Germinal center (tissue), 1 donor: ENCODE measurements at regions not wholly inside any gene's neighbourhood (a gene's known extent, or its start where the extent isn't known, plus 50 kb on each side); places are given as distances from the start of the nearest gene placed in this dataset.

Source experiments
- DNase-seq: peaks from one replicate; pipeline ENCODE4 v3.0.0; 2012; ENCODE audit warnings: mixed read lengths, low spot score

DNA sequence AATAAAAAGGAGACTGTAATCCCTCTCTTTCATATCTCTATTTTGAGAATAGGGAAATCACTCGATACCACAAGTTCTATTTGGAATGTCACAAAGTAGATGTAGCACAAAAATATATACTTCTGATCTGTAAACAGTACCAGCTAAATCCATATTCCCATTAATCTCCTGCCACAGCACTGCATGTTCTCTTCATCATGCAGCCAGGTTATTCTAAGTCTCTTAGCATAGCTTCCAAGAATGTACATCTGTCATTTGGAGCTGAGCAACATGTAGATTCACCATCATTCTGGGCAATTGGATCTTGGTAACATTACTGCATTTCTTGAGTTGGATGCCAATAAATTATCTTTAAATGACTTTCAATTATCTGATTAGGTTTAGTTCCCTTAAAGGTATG lies 1874.5 kb downstream of the MRPL39 start:
- no peak for DNase-seq

DNA sequence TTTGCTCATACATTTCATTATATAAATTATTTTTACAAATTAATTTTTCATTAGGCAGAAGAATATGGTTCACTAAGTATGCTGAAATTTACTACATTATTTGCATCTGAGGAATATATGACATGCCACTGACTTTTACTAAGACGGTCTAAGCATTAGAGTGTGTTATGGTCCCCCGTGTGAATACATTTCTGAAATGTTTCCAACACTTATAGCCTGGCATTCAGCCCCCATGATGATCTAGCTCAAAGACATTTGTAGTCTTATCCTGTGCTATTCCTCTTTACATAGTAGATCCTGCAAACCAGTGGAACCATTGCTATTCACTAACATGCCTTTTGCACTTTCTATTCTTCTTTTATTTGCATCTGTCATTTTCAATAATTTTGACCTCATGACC lies 1878.0 kb downstream of the MRPL39 start:
- no peak for DNase-seq

- DNase-seq = no peak
These were observed 1881.7 kb downstream of the MRPL39 start for GRCh38 chr21:23725576-23725975.

GRCh38 chr21:23718446-23719285 lies 1888.6 kb downstream of the MRPL39 start:
- DNase-seq = no peak

DNA sequence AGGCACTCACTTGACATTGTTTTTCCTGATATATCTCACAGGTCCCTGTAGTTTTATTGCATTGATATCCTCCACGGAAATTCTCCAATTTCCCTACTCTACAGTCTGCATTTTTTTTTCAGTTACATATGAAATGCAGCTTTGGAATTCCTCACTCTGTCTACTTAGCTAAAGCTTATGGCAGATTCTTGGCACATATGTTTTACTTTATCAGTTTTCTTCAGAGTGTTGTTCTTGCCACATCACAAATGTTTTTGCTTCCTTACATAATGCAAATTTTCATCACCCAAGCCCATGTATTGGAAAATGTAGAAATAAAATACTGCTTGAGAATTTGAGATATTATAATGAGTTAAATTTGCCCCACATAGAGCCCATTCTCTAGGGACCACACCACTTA lies 1895.1 kb downstream of the MRPL39 start:
- DNase-seq = no peak

GRCh38 chr21:23706431-23706830 lies 1900.8 kb downstream of the MRPL39 start:
- DNase-seq = no peak

GRCh38 chr21:23699402-23699801 lies 1907.9 kb downstream of the MRPL39 start:
- no peak for DNase-seq

DNA sequence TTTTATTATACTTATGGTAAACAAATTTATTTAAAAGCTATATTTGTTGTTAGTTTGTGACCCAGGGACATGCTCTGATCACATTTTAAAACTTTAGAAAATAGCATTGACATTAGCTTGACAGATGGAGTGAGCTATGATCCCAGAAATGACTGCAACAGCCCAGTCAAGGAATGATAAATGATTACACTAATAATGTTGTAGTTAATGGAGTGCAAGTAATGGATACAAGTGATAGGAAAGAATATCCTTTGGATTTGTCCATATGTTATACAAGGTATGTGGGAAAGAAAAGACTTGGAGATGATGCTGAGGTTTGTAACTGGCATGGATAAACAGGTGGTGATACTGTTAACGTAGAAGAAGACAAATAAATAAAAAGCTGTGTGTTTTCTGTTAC lies 1908.7 kb downstream of the MRPL39 start:
- DNase-seq = no peak

GRCh38 chr21:23695443-23695842 lies 1911.8 kb downstream of the MRPL39 start:
- DNase-seq = no peak

DNA sequence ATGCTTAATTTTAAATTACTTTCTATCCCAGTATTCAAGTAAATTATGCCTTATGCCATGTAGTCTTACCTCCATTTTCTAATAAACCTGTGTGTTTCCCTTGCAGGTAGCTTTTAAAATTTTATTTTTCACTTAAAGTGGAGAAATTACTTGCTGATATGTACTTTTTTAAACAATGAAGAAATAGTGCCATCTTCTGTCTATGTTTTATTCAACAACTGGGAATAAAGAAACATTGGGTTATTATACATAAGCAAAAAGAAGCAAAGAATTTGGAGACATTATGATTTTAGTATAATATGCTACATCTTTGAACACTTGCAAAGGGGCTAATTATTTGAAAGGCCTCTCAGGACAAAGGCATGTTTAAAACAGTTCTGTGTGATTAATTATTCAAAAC lies 1912.9 kb downstream of the MRPL39 start:
- DNase-seq = no peak

GRCh38 chr21:23690316-23690715 lies 1917.0 kb downstream of the MRPL39 start:
- no peak for DNase-seq

DNA sequence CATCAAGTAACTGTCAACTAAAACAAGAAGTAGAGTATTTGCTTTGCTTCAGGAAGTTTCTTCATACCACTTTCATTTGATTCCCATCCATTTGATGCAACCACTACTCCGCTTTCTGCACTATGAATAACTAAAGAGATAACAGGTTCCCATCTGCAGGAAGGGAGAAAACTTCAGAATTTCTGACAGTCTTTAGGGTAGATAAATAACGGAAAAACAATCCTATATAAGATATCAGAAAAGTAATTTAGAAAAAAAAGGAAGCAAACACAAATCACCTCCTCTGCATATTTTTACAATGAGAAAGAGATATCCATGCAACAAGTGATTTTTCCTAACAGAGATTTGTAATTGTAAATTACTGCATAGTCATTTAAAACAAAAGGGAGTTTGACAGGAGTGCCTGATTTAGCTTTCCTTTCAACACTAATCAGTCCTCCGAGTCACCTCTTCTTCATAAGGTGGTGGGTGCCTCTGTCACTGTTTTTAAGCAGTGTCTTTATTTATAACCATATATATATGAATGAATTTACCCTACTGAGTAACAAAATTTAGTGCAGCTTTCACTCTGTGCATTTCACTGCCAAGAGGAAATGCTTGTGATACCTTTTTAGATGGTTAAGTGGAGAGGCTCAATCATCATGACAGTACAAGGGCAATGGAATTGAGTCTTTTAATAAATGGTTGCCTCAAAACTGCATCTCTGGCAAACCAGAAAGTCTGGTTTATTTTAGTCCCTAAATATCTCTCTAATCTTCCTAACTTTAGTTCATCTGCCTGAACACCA lies 1920.4 kb downstream of the MRPL39 start:
- no peak for DNase-seq

GRCh38 chr21:23684431-23684830 lies 1922.8 kb downstream of the MRPL39 start:
- DNase-seq = no peak

DNA sequence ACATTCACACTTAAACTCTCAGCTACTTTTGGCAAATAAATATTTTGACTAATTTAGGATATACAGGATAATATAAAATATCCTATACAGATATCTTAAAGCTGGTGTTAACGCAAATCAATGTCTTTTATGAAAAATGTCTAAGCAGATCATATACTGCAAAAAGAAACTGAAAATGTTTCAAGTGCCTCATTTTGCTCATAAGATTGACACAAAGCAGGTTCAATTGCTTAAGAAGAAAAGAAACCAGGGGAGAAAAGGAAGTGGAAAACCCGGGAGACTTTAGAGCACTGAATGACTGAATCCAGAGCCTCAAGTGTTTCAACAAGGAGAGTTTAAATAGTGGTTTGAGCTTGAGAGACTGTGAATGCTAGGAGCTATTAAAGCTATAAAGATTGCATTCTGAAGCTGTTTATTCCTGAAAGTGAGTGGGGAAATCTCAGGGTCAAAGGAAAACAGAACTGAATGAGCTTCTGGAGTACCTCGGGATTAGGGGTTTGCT lies 1943.0 kb downstream of the MRPL39 start:
- no peak for DNase-seq

DNA sequence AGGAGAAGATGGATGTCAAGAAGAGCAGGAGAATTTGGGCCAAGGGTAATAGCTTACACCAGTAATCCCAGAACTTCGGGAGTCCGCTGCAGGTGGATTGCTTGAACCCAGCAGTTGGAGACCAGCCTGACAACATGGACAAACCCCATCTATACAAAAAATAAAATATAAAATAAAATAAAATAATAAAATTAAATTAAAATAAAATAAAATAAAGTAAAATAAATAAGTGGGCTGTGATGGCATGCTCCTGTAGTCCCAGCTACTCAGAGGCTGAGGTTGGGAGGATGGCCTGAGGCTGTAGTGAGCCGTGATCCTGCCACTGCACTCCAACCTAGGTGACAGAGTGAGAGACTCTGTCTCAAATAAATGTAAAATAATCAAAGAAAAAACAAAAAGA lies 1946.7 kb downstream of the MRPL39 start:
- no peak for DNase-seq

GRCh38 chr21:23644768-23645167 lies 1962.5 kb downstream of the MRPL39 start:
- no peak for DNase-seq

GRCh38 chr21:23639721-23640120 lies 1967.6 kb downstream of the MRPL39 start:
- DNase-seq = no peak

DNA sequence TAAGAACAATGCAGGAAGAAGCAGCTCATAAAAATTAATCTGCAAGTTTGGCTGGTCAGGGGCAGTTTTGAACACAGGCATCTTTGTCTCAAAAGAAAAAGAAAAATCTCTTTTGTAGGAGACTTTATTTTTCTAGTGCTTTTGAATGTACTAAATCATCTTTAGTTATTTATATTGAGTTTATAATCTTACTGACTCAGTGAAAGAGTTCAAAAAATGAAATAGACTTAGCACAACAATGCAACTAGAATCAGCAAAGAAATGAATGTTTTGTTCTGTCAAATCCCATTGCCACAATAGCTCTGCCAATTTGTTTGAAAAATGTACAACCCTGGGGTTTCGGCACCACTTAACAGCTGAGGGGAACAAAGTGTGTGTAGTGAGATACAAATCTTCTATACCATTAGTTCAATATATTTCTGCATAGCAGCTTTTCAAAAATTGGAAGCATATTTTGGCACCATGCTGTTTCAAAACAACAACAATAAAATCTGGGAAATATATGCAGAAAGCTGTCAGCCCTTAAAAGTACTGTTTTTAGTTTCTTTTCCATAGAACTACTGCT lies 1969.1 kb downstream of the MRPL39 start:
- no peak for DNase-seq

GRCh38 chr21:23633447-23633940 lies 1973.8 kb downstream of the MRPL39 start:
- DNase-seq = no peak

DNA sequence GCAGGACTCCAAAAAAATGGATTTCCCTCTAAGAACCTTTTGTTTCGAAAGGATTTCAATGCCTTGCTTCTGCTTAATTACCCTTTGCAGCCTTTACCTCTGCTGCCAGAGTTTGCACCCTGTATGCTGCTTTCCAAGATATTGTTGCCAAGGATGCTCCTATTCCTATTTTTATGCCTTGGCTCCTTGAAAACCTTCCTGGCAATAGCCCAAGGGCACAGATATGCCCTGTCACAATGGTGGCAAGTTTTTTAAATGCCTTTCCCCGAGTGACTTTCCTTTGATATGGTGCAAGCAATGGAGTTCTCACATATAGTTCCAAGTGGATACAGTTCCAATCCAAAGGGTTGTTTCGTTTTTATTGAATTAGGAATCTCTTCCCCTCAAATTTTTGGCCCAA lies 1983.0 kb downstream of the MRPL39 start:
- no peak for DNase-seq

- DNase-seq = no peak
These were observed 1994.3 kb downstream of the MRPL39 start for GRCh38 chr21:23613014-23613413.

DNA sequence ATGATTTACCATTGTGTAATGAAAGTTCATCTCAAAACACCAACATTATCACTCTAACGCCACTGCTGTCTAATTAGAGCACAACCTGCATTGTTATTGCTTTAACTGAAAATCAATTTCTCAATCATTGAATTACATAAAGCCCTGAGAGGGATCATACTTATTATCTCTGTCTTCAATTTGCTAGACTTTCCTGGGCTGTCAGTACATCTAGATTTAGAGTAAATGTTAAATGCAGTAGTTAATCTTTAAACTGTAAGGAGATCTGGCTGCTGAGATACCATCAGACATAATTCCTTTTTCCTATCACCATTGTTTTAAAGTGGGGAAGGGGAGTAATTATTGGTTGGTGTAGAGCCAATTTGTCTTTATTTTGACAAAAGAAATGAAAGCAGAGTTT lies 1995.1 kb downstream of the MRPL39 start:
- no peak for DNase-seq
